Activated effector memory CD4-positive, alpha-beta T cell treated with anti-CD3 and anti-CD28 coated beads, Interleukin-2, amount 50 U/mL, for 16 hours (primary cell): ENCODE measurements at regions not wholly inside any gene's neighbourhood (a gene's known extent, or its start where the extent isn't known, plus 50 kb on each side); places are given as distances from the start of the nearest gene placed in this dataset.
"Not testable (repeated sequence)": the region's sequence is repeated elsewhere in the genome, so short reads cannot be mapped to it uniquely, and the experiment has no call there.

Experiments used
- DNase-seq: peaks from one replicate; pipeline ENCODE4 v3.0.0-alpha.2; 2020

DNA sequence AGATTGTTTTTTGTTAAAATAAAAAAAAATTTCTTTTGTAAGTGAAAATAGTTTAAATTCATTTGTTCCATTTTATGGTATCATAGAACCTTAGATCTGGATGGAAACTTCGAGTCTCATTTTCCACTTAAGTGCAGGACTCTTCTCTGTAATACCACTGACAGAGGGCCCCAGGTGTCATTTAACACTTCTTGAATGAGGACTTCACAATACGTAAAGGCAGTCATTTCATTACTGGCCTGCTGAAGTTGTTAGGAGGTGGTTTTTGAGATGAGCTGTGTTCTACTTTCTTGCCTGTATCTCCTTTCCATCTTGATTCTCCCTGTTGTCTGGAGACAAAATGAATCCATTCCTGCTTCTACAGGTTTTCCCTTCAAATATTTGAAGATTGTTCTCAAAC lies 455.3 kb downstream of the DMRT2 start:
- no peak for DNase-seq

DNA sequence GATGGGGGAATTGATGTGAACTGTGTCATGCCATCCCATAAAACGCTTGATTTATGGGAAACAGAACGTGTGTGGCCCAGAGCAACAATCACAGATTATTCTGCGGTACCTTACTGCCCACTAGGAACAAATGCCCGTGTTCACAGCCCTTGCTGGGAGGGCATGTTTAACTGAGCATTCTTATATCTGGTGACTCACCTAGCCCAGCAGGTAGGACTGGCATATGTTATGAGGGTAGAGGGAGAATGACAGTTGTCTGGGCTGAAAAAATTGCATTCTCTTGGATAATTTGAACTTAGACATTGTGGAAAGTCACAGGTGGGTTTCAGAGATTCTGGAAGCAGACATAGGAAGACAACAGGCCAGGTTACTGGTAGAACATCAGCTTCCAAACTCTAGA lies 460.6 kb downstream of the DMRT2 start:
- DNase-seq = no peak

DNA sequence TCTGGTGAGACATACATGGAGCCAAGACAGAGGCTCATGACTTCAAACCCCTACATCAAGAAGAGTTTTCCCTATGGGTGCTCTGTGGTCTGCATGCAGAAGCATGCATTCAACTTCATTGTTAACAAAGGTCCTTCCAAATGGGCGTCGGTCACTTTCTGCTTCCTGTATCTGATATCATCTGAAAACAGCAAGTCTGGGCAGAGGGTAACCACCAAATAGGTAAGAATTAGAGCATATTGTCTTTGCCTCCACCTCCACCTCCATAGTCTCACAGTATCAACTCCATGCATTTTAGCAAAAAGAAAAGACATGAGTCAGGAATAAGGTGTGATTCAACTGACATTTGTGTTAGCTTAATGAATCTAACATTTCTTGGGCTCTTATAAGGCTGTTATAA lies 462.9 kb downstream of the DMRT2 start:
- no peak for DNase-seq

DNA sequence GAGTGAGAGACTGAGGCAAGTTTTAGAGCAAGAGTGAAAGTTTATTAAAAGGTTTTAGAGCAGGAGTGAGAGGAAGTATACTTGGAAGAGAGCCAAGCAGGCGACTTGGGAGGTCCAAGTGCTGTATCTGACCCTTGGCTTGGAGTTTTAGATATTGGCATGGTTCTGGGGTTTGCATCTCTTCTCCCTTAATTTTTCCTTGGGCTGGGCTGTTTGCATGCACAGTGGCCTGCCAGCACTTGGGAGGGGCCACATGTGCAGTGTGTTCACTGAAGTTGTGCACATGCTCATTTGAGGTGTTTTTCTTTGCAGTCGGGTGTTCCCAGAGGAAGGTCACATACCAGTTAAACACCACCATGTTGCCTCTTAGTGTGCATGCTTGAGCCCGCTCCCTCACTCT lies 464.1 kb downstream of the DMRT2 start:
- DNase-seq = no peak

DNA sequence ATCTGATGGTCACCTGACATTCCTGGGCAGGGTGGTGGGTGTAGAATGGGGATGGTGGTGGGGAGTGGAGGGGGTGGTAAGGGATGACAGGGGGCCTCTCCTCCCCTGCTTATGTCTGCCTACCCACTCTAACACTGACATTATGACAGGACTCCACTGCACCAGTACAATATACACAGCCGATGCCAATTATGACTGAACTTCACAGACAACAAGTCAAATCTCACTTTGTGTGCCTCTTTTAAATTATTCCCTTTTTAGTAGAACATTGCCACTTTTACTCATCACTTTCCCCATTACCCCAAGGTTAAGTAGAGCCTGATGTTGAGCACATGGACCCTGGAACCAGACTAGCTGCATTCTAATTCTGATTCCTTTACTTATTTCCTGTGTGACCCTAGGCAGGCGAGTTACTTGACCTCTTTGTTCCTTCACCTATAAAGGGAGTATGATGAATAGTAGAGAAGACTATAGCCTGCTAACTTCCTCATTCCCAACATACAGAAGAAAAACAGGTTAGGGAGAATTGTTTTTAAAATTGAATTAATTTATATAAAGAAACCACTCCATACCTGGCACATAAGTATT lies 464.7 kb downstream of the DMRT2 start:
- no peak for DNase-seq

DNA sequence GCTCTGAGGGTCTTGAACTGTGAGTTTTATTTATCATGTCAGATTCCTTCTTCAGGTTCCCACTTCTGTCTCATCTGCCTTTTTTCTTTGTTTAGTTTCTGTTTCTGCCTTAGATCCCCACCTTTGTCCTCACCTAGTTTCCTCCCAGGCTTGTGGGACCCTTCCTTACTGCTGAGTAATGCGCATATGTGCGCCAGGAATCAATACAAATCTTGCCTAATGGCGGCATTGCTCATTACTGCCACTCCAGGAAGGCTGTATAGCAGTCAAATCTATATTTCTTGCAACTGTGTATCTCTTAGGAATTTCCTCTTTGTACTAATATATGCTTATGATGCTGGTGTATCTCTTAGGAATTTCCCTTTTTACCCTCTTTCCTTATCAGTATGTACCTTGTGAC lies 465.4 kb downstream of the DMRT2 start:
- DNase-seq = no peak

DNA sequence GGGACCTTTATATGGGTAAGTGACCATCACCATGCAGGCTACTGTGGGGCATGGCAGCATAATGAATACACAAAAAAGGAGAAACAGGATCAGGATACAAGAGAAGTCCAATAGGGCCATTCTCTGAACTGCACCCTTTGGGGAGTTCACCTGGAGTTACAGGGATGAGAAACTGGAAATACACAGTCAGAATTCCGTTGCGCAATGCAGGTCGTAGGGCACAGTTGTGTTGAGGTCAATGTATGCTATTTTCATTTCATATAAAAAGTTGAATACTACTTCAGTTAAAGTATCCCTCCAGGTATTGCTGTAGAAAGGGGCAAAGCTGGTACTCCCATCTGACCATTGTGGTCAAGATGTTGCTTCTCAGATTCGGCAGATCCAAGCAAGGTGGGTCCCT lies 471.4 kb downstream of the DMRT2 start:
- DNase-seq = no peak

DNA sequence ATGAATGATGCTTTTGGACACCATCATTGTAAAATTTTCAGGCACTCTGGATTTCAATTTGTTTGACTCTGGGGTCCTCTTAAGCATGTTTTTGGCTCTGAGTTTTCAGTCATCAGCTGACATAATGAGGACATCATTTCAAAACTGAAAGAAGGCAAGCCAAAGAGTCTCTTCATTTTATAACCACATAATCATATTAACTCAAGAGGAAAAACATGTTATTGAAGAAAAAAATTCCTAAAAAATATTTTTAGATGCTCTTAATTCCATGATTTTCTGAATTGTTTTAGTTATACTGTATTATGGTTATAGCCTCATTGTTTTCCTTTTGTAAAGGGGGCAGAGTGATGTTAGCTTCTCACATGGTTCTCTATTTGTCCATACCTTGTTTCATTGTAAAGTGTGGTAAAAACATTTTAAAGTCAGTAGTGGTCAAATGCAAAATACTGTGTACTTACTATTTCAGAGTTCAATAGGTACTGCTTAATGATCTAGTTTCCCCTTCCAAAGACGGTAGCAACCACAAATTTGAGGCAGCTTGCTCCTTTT lies 472.1 kb downstream of the DMRT2 start:
- DNase-seq = no peak

DNA sequence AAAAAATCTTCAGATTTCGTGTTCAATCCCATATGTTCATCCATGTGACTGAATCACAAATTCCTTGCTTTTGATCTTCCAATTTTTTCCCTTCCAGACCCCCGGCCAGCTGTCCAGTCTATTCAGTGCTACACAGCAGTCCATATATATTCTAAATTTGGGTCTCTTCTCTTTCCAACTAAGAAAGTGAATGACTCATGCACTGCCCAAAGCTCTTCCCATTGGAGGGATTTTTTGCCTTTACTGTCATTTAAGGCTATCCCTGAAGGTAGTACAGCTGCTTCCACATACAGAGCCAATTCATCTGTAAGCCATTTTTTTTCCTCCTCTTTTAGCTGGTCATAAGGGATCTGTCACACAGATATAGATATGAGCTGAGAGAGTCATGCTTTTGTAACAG lies 478.3 kb downstream of the DMRT2 start:
- DNase-seq = no peak

DNA sequence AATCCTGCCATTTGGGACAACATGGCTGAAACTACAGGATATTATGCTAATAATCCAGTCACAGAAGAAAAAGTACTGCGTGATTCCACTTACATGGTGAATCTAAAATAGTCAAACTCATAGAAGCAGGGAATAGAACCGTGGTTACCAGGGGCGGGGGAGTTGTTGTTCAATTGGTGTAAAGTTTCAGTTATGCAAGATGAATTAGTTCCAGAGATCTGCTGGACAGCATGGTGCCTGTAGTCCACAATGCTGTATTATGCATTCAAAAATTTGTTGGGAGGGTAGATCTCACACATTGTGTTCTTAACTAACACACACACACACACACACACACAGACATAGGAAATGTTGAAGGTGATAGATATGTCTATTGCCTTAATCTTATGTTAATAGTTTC lies 480.5 kb downstream of the DMRT2 start:
- DNase-seq = no peak

DNA sequence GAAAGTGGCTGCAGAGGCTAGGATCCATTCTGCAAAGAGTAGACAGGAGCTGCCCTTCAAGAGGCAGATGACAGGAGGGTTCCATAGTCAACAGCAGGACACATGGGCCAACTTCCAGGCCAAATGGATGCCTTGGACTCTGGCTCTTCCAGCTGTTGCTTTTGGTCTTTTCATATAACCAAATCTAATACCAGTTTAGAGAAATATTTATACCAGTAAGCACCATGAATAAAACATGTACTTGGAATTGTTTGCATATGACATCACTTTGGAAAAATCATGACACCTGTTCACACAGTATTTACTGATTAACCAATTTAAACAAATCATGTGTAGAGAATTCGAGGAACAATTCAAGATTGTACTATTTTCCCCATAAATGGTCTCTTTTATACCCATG lies 481.3 kb downstream of the DMRT2 start:
- DNase-seq = no peak

DNA sequence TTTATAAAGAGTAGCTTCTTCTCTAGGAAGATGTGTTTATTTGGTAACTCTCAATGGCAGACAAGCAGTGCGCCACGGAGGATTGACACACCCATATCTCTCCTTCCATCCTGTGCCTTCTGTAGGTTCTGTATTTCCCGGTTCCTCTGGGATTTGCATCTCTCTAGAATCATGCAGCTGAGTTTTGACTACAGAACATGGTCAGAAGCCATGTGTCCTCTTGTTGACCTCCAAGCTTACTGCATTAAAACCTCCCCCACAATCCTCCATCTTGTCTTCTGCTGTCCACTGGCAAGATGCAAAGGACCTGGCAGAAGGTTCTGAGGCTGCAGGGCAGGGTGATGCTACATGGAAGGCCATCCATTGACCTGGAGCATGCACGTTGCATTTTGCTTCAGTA lies 482.0 kb downstream of the DMRT2 start:
- no peak for DNase-seq

DNA sequence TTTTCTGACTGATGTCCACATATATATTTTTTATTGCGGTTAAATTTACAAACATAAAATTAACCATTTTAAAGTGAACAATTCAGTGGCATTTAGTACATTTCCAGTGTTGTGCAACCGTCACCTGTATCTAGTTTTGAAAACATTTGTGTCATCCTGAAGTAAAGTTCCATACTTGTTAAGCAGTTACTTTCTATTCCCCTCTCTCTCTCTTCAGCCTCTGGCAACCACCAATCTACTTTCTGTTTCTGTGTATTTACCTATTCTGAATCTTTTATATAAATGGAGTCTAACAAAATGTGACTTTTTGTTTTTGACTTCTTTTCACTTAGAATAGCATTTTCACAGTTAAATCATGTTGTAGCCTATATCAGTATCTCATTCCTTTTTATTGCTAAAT lies 480.1 kb upstream of the SMARCA2 start:
- DNase-seq = no peak

DNA sequence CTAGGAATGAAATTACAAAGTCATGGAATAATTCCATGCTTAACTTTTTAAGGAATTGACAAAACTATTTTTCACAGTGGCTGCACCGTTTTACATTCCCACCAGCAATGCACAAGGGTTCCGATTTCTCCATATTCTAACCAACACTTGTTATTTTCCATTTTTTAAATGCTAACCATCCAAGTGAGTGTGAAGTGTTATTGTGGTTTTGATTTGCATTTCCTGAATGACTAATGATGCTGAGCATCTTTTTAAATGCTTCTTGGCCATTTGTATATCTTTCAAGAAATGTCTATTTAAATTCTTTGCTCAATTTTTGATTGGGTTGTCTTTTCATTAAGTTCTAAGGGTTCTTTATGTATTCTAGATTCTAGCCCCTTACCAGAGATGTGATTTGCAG lies 479.5 kb upstream of the SMARCA2 start:
- DNase-seq = no peak

DNA sequence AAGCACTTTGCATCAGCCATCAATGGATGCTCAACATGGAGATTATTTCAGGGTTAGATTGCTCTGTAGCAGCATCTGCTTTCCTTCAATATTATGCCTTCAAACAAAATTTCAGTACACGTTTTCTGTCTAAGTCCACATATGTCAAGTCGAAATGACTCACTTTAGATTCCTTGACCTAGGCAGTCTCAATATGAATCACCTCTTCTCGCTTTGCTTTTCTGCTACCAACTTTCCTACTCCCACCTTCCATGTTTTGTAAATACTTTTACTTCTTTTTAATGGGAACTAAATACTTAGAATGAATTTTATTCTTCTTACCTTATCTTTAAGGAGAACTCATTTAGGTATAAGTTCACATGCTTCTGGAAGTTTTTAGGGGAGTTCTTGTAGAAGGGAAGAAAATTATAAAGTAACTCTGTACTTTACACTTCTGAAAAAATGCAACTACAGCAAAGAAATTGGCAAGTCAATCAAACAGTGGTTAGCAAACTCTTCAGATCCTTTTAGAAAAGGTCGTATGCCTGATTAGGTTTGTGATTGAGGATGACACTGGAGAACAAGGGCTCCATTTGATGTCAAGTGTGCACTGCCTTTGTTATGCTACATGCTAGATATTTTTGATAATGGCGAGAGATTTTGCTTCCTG lies 478.5 kb upstream of the SMARCA2 start:
- DNase-seq = no peak

DNA sequence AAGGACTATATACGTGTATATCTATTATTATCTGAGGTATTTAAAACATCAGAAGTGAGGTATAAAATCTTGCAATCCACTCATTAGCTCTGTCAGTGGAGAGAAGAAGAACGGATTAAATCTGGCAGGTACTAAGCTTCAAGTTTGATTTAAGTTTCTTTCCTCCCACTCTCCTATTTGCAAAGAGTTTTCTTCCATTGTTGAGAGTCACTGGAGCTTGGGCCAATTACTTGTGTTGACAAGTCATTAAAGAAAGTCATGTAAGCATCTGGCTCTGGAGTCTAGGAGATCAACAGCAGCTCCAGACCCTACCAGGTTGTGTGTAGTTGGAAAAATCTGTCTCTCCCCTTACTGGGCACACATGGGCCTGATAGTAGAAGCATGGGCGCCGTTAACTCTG lies 476.8 kb upstream of the SMARCA2 start:
- DNase-seq = no peak

DNA sequence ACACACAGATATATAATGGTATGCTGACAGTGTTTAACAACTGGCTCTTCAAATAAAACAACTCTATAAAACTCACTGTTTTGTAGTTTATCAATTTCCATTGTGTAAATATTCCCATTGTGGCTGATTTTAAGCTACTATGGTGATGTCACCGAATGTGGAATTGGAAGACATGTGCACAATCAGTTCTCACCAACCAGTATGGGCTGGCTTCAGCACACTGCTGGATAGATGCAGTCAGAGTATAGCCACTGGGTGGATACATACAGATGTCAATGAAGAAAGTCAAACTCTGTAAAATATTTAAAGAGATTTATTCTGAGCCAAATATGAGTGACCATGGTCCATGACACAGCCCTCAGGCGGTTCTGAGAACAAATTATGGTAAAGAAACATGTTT lies 475.9 kb upstream of the SMARCA2 start:
- DNase-seq = no peak

DNA sequence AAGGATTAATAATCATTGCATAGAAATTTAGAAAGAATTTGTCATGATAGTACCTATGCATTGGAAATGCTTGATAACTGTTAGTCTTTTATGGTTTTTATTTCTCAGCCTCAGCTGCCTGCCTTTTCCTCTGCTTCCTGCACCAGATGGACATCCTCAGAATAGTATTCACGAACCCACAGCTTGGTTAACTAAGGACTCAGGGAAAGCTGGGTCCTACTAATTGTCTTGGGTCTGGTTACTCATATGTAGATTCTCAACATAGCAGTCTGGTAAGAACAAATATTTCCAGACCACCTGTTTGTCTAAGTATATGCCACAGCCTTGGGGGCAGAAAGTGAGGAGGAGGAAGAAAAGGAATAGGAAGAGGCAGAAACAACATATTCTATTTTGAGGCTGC lies 464.5 kb upstream of the SMARCA2 start:
- DNase-seq = no peak

DNA sequence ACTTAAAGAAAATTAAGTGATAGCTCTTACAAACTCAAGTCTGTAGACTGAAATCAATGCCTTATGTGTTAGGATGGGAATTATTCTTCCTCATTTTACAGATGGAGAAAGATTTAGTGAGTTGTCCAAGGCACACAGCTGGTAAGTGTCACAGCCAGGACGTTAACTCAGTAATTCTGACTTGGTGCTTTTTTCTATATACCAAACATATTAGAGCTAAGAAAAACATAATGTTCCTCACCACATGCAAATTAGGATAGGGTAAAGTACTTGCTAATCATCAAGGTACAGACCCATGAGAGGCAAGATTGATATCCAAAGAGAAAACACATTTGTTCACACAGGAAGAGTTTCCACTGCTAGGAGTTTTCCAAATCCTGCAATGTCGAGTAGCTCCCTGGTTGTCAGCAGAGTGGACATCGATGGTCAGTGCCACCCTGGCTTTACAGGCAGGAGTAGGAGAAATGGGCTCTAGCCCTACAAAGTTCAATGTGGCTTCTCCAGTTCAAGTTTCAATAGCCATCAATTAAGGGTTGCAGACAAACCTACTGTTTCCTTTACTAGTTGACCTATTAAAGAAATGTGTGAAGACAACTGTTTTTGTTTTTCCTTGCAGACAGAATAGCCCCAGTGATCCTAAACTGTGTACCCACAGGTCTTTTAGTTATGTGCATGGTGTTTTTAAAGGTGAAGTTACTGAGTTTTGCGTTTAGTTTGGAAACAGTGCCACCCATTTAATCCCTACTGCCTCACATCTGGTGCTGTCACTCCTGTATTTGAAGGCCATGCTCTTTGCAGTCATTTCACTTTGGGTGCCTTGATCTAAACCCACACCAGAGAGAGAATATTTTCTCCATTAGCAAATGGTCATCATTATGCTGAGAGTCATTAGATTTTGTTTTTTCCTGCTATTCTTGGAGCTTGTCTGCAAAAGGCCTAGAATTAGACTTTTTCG lies 460.8 kb upstream of the SMARCA2 start:
- DNase-seq = no peak

DNA sequence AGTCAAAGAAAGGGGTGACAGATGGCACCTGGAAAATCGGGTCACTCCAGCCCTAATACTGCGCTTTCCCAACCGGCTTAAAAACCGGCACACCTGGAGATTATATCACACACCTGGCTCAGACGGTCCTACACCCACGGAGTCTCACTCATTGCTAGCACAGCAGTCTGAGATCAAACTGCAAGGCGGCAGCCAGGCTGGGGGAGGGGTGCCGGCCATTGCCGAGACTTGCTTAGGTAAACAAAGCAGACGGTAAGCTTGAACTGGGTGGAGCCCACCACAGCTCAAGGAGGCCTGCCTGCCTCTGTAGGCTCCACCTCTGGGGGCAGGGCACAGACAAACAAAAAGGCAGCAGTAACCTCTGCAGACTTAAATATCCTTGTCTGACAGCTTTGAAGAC lies 456.5 kb upstream of the SMARCA2 start:
- DNase-seq = not testable (repeated sequence)

DNA sequence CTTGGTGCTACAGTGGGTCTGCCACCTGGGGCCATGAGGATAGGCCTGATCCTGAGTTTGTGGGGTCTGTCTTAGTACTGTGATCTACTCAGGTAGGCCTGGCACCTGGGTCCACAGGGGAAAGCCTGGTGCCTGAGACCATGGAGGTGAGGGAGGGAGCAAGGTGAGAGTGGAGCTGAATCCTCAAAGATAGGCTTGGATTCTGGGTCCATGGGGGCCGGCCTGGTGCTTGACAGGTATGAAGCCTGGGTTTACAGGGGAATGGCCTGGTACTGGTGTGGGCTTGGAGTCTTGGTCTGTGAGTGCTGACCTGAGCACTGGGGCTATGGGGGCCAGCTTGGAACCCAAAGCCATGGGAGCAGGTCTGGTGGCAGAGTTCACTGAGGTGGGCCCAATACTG lies 439.2 kb upstream of the SMARCA2 start:
- DNase-seq = no peak

DNA sequence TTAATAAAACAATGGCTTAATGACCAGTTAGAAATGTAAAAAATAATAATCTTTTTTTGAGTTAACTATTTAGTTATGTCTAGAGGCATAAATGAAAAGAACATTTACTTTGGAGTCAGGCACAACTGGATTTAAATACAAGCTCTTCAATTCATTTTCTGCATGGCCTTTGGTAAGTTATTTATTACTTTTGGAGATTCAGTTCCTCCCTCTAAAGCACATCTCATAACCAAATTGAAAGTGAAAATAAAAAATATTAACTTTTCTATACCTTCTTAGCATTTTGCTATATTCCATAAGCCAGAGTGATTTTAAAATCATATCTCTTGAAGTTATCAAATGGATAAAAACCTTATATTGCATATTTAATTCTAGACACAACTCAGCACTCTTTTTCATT lies 434.9 kb upstream of the SMARCA2 start:
- DNase-seq = no peak

DNA sequence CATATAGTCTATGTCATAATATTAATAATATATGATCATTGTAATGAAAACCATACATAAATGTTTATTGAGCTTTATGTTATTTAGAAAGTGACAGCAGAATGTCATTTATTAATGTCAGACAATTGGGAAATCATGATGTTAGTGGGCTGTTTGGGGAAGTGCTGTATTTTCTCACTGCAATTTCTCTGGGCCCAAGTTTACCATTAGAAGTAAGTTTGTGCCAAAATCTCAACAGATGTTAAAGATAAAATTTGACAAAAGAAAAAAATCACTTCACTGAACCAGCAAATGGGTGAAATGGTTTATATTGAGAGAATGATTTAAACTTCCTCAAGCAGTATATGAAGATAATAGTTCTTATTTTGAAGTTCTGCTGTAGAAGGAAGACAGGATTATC lies 433.2 kb upstream of the SMARCA2 start:
- DNase-seq = no peak

DNA sequence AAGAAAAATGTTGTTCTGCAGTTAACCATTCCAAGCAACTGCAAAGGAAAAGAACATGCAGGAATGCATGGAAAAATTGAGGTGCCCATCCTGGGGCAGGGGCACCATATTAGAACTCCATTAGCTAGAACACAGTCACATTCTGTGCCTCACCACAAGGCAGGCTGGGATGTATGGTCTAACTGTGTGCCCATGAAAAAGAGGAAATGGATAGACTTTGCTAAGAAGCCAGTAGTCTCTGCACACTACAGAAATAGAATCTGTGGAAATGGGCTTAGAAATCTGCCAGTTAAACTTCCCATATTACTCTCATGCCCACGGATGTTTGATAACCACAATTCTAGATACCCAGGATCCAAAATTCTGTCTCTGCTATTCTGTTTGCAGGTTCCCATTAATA lies 423.8 kb upstream of the SMARCA2 start:
- no peak for DNase-seq
